HL-60 (cell line): ENCODE measurements at regions not wholly inside any gene's neighbourhood (a gene's known extent, or its start where the extent isn't known, plus 50 kb on each side); places are given as distances from the start of the nearest gene placed in this dataset.

Experiments used
- CTCF ChIP-seq: IDR thresholded peaks from one replicate; pipeline ENCODE4 v1.5.1; 2011; ENCODE audit warnings: low read length, control low read depth, inconsistent platforms; ENCODE audit not compliant: insufficient read depth
- POLR2AphosphoS5 ChIP-seq: IDR thresholded peaks from 2 replicates; pipeline ENCODE4 v1.6.1; 2012; ENCODE audit warnings: low read depth
- REST ChIP-seq: IDR thresholded peaks from 2 replicates; pipeline ENCODE4 v1.6.1; 2012; ENCODE audit warnings: low read depth; ENCODE audit not compliant: insufficient replicate concordance

- no peak for TF ChIP-seq CTCF
- no peak for TF ChIP-seq POLR2AphosphoS5
- no peak for TF ChIP-seq REST
Measured at GRCh38 chr3:161673866-161674265, 177.3 kb downstream of the OTOL1 start.
